ENCODE measurements at regions not wholly inside any gene's neighbourhood (a gene's known extent, or its start where the extent isn't known, plus 50 kb on each side); places are given as distances from the start of the nearest gene placed in this dataset.

- 95% methylated on average over 2 of the region's 2 CpGs for WGBS
- no peaks in the 10 kb centered on the region for H3K9me3 ChIP-seq (ENCODE audit: control insufficient read depth in 4 of 4, low read length in 3 of 4)
- H3K9ac ChIP-seq (ENCODE audit: low read depth in 1 of 2, low read length in 2 of 2) = no peak overlapping the region
- DNase-seq (ENCODE audit: low spot score) = no peak
- no peak overlapping the region for H3K27ac ChIP-seq (ENCODE audit: low read depth in 1 of 2, low read length in 2 of 2)
- no peaks in the 10 kb centered on the region for H3K27me3 ChIP-seq (ENCODE audit: control insufficient read depth in 4 of 4, insufficient read depth in 4 of 4, low read length in 3 of 4)
- H3K4me3 ChIP-seq (ENCODE audit: low read depth in 1 of 3, low read length in 3 of 3) = no peak overlapping the region
- no peaks in the 10 kb centered on the region for H3K36me3 ChIP-seq (ENCODE audit: control insufficient read depth in 4 of 4, insufficient read depth in 3 of 4, low read depth in 1 of 4, low read length in 3 of 4)
- H3K4me1 ChIP-seq (ENCODE audit: control insufficient read depth in 4 of 4, insufficient read depth in 4 of 4, low read length in 3 of 4) = no peaks in the 10 kb centered on the region
- TF ChIP-seq GABPA (IDR thresholded peaks at IDR 0.05 in 1 of 2, conservative IDR thresholded peaks at IDR 0.05 in 1 of 2) (no peak), SP1 (IDR thresholded peaks at IDR 0.05) (no peak), RAD21 (IDR thresholded peaks at IDR 0.05) (no peak), RXRA (IDR thresholded peaks at IDR 0.05) (no peak), FOXA1 (IDR thresholded peaks at IDR 0.05) (no peak), NR2F2 (IDR thresholded peaks at IDR 0.05) (no peak), MAX (IDR thresholded peaks at IDR 0.05) (no peak), CTCF (IDR thresholded peaks at IDR 0.05; ENCODE audit: low read depth, low read length, missing input control) (no peak), EGR1 (IDR thresholded peaks at IDR 0.05; ENCODE audit: low read depth in 2 of 2) (no peak), REST (IDR thresholded peaks at IDR 0.05) (no peak), HNF4G (IDR thresholded peaks at IDR 0.05) (no peak), JUND (IDR thresholded peaks at IDR 0.05) (no peak), TAF1 (conservative IDR thresholded peaks at IDR 0.05) (no peak), HNF4A (conservative IDR thresholded peaks at IDR 0.05) (no peak), FOXA2 (IDR thresholded peaks at IDR 0.05) (no peak), YY1 (IDR thresholded peaks at IDR 0.05) (no peak)
- TF ChIP-seq, protein P1, sequence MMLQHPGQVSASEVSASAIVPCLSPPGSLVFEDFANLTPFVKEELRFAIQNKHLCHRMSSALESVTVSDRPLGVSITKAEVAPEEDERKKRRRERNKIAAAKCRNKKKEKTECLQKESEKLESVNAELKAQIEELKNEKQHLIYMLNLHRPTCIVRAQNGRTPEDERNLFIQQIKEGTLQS (IDR thresholded peaks at IDR 0.05) = no peak
- TF ChIP-seq, protein P2, sequence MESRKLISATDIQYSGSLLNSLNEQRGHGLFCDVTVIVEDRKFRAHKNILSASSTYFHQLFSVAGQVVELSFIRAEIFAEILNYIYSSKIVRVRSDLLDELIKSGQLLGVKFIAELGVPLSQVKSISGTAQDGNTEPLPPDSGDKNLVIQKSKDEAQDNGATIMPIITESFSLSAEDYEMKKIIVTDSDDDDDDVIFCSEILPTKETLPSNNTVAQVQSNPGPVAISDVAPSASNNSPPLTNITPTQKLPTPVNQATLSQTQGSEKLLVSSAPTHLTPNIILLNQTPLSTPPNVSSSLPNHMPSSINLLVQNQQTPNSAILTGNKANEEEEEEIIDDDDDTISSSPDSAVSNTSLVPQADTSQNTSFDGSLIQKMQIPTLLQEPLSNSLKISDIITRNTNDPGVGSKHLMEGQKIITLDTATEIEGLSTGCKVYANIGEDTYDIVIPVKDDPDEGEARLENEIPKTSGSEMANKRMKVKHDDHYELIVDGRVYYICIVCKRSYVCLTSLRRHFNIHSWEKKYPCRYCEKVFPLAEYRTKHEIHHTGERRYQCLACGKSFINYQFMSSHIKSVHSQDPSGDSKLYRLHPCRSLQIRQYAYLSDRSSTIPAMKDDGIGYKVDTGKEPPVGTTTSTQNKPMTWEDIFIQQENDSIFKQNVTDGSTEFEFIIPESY (IDR thresholded peaks at IDR 0.05) = no peak
These were observed 538.1 kb upstream of the TBL1XR1 start for GRCh38 chr3:177735431-177735830.
